ENCODE measurements at regions not wholly inside any gene's neighbourhood (a gene's known extent, or its start where the extent isn't known, plus 50 kb on each side); places are given as distances from the start of the nearest gene placed in this dataset.
"Not testable (repeated sequence)": the region's sequence is repeated elsewhere in the genome, so short reads cannot be mapped to it uniquely, and the experiment has no call there.

- Histone ChIP-seq H3K4me2 (ENCODE audit: control insufficient read depth, insufficient read depth) (no peak overlapping the region), H3K36me3 (ENCODE audit: control insufficient read depth in 2 of 2, insufficient read depth in 2 of 2, low read length in 1 of 2) (no peaks in the 10 kb centered on the region), H3K79me2 (ENCODE audit: control insufficient read depth, insufficient read depth, low read length) (no peaks in the 10 kb centered on the region), H3K4me3 (no peak overlapping the region), H3K27me3 (replicated peaks in 1 of 2; ENCODE audit: control insufficient read depth in 2 of 2, insufficient read depth in 2 of 2, low read length in 1 of 2) (no peaks in the 10 kb centered on the region), H3K4me1 (ENCODE audit: control insufficient read depth, insufficient read depth, low read length) (no peaks in the 10 kb centered on the region), H3K27ac (ENCODE audit: control insufficient read depth, insufficient read depth) (no peak overlapping the region), H4K20me1 (ENCODE audit: control insufficient read depth, insufficient read depth) (no peaks in the 10 kb centered on the region), H3K9me3 (replicated peaks; ENCODE audit: control insufficient read depth, insufficient read depth, low read length) (no peaks in the 10 kb centered on the region), H3K9ac (ENCODE audit: control insufficient read depth, insufficient read depth, low read length) (no peak overlapping the region), H2AFZ (ENCODE audit: control insufficient read depth, low read depth, low read length) (no peak overlapping the region)
- in situ Hi-C loops (cut with MboI), result no loop called here
- POLR2A ChIA-PET, result no interaction called here
- FAIRE-seq (no peak), ATAC-seq (no peak), DNase-seq (ENCODE audit: low read depth, low spot score) (no peak)
- intact Hi-C loops (cut with micrococcal nuclease; ENCODE audit: unreplicated experiment), result no loop called here
- 0% methylated on average over 1 of the region's 1 CpG for WGBS (ENCODE audit: insufficient coverage, insufficient replicate concordance, low lambda C conversion rate, missing lambda C conversion rate)
- SMC1A ChIA-PET (ENCODE audit: uncharacterized antibody, unreplicated experiment), result no interaction called here
- BruUV-seq (replicated peaks), result no TSS peak
- CTCF ChIA-PET, result no interaction called here
- TF ChIP-seq SIX5 (IDR thresholded peaks at IDR 0.05; ENCODE audit: low read depth, low read length, severe bottlenecking), result no peak
- TF ChIP-seq POLR2AphosphoS5 (IDR thresholded peaks at IDR 0.05; ENCODE audit: low read length), result no peak
- RAD21 ChIA-PET (ENCODE audit: unreplicated experiment), result no interaction called here
Measured at GRCh38 chr3:115293321-115293720, 146.2 kb upstream of the ZBTB20 start.

- in situ Hi-C loops (cut with MboI), result no loop called here
- no peak for DNase-seq (ENCODE audit: low read depth, low spot score)
- no peaks in the 10 kb centered on the region for H3K36me3 ChIP-seq (ENCODE audit: control insufficient read depth in 2 of 2, insufficient read depth in 2 of 2, low read length in 1 of 2)
- no peaks in the 10 kb centered on the region for H3K27me3 ChIP-seq (replicated peaks in 1 of 2; ENCODE audit: control insufficient read depth in 2 of 2, insufficient read depth in 2 of 2, low read length in 1 of 2)
- no peak overlapping the region for H2AFZ ChIP-seq (ENCODE audit: control insufficient read depth, low read depth, low read length)
- no peak overlapping the region for H3K9ac ChIP-seq (ENCODE audit: control insufficient read depth, insufficient read depth, low read length)
- no peak overlapping the region for H3K27ac ChIP-seq (ENCODE audit: control insufficient read depth, insufficient read depth)
- WGBS (ENCODE audit: insufficient coverage, insufficient replicate concordance, low lambda C conversion rate, missing lambda C conversion rate), result 15% methylated on average over 4 of the region's 4 CpGs
- POLR2A ChIA-PET, result no interaction called here
- H4K20me1 ChIP-seq (ENCODE audit: control insufficient read depth, insufficient read depth), result no peaks in the 10 kb centered on the region
- no peak for ATAC-seq
- H3K4me3 ChIP-seq, result no peak overlapping the region
- SMC1A ChIA-PET (ENCODE audit: uncharacterized antibody, unreplicated experiment), result no interaction called here
- RAD21 ChIA-PET (ENCODE audit: unreplicated experiment), result no interaction called here
- no peaks in the 10 kb centered on the region for H3K79me2 ChIP-seq (ENCODE audit: control insufficient read depth, insufficient read depth, low read length)
- intact Hi-C loops (cut with micrococcal nuclease; ENCODE audit: unreplicated experiment), result no loop called here
- H3K4me2 ChIP-seq (ENCODE audit: control insufficient read depth, insufficient read depth), result no peak overlapping the region
- CTCF ChIA-PET, result no interaction called here
- BruUV-seq (replicated peaks), result no TSS peak
- no peak for FAIRE-seq
- no peak for TF ChIP-seq SMC3 (IDR thresholded peaks at IDR 0.05; ENCODE audit: borderline replicate concordance, low read length)
- TF ChIP-seq SREBF2 (IDR thresholded peaks at IDR 0.05; ENCODE audit: low read length), result no peak
- no peak for TF ChIP-seq ZNF217 (IDR thresholded peaks at IDR 0.05)
- no peak for TF ChIP-seq SP1 (IDR thresholded peaks at IDR 0.05; ENCODE audit: low read depth, low read length)
- TF ChIP-seq HDAC6 (IDR thresholded peaks at IDR 0.05; ENCODE audit: unreplicated experiment), result no peak
- H3K9me3 ChIP-seq (replicated peaks; ENCODE audit: control insufficient read depth, insufficient read depth, low read length), result no peaks in the 10 kb centered on the region
- H3K4me1 ChIP-seq (ENCODE audit: control insufficient read depth, insufficient read depth, low read length), result no peaks in the 10 kb centered on the region
Measured at GRCh38 chr3:115301364-115301860, 154.3 kb upstream of the ZBTB20 start.

GRCh38 chr3:115317953-115318352 is 170.9 kb upstream of the ZBTB20 start:
- BruUV-seq (replicated peaks); H3K4me3 ChIP-seq; DNase-seq (ENCODE audit: low read depth, low spot score); H2AFZ ChIP-seq (ENCODE audit: control insufficient read depth, low read depth, low read length); CTCF ChIA-PET; intact Hi-C loops (cut with micrococcal nuclease; ENCODE audit: unreplicated experiment); POLR2A ChIA-PET; H3K9me3 ChIP-seq (replicated peaks; ENCODE audit: control insufficient read depth, insufficient read depth, low read length); SMC1A ChIA-PET (ENCODE audit: uncharacterized antibody, unreplicated experiment); FAIRE-seq; H3K4me2 ChIP-seq (ENCODE audit: control insufficient read depth, insufficient read depth); H3K4me1 ChIP-seq (ENCODE audit: control insufficient read depth, insufficient read depth, low read length); H3K27ac ChIP-seq (ENCODE audit: control insufficient read depth, insufficient read depth); H3K27me3 ChIP-seq (replicated peaks in 1 of 2; ENCODE audit: control insufficient read depth in 2 of 2, insufficient read depth in 2 of 2, low read length in 1 of 2); H4K20me1 ChIP-seq (ENCODE audit: control insufficient read depth, insufficient read depth); RAD21 ChIA-PET (ENCODE audit: unreplicated experiment); H3K79me2 ChIP-seq (ENCODE audit: control insufficient read depth, insufficient read depth, low read length); H3K36me3 ChIP-seq (ENCODE audit: control insufficient read depth in 2 of 2, insufficient read depth in 2 of 2, low read length in 1 of 2); H3K9ac ChIP-seq (ENCODE audit: control insufficient read depth, insufficient read depth, low read length); in situ Hi-C loops (cut with MboI); ATAC-seq: not testable (repeated sequence)
- 55% methylated on average over 16 of the region's 20 CpGs for WGBS (ENCODE audit: insufficient coverage, insufficient replicate concordance, low lambda C conversion rate, missing lambda C conversion rate)
